ENCODE measurements at regions not wholly inside any gene's neighbourhood (a gene's known extent, or its start where the extent isn't known, plus 50 kb on each side); places are given as distances from the start of the nearest gene placed in this dataset.

- no peak for DNase-seq (ENCODE audit: low read depth)
These were observed 592.7 kb downstream of the TNS3 start for GRCh38 chr7:46989247-46989646.

- DNase-seq (ENCODE audit: low read depth), result no peak
These were observed 599.0 kb downstream of the TNS3 start for GRCh38 chr7:46982928-46983327.

GRCh38 chr7:46979439-46979838, 602.5 kb downstream of the TNS3 start:
- no peak for DNase-seq (ENCODE audit: low read depth)

GRCh38 chr7:46975493-46975892, 606.4 kb downstream of the TNS3 start:
- DNase-seq (ENCODE audit: low read depth), result no peak

- DNase-seq (ENCODE audit: low read depth), result no peak
These were observed 609.7 kb downstream of the TNS3 start for GRCh38 chr7:46972205-46972604.

- DNase-seq (ENCODE audit: low read depth), result no peak
These were observed 611.4 kb downstream of the TNS3 start for GRCh38 chr7:46970476-46970875.

- DNase-seq (ENCODE audit: low read depth), result no peak
These were observed 611.8 kb downstream of the TNS3 start for GRCh38 chr7:46970131-46970430.

- DNase-seq (ENCODE audit: low read depth), result no peak
These were observed 612.4 kb downstream of the TNS3 start for GRCh38 chr7:46969303-46970130.

GRCh38 chr7:46968003-46968402, 613.9 kb downstream of the TNS3 start:
- DNase-seq (ENCODE audit: low read depth), result no peak

GRCh38 chr7:46963719-46964118, 618.2 kb downstream of the TNS3 start:
- DNase-seq (ENCODE audit: low read depth), result no peak

- no peak for DNase-seq (ENCODE audit: low read depth)
These were observed 620.9 kb downstream of the TNS3 start for GRCh38 chr7:46960970-46961369.

- DNase-seq (ENCODE audit: low read depth), result no peak
These were observed 624.7 kb downstream of the TNS3 start for GRCh38 chr7:46957195-46957594.

GRCh38 chr7:46955531-46955930, 626.4 kb downstream of the TNS3 start:
- DNase-seq (ENCODE audit: low read depth), result no peak

- no peak for DNase-seq (ENCODE audit: low read depth)
These were observed 627.7 kb downstream of the TNS3 start for GRCh38 chr7:46954181-46954580.

GRCh38 chr7:46953008-46953407, 628.9 kb downstream of the TNS3 start:
- DNase-seq (ENCODE audit: low read depth), result no peak

- no peak for DNase-seq (ENCODE audit: low read depth)
These were observed 632.5 kb downstream of the TNS3 start for GRCh38 chr7:46949270-46949931.

GRCh38 chr7:46948716-46949115, 633.2 kb downstream of the TNS3 start:
- DNase-seq (ENCODE audit: low read depth), result no peak

- no peak for DNase-seq (ENCODE audit: low read depth)
These were observed 636.6 kb downstream of the TNS3 start for GRCh38 chr7:46945328-46945727.

- DNase-seq (ENCODE audit: low read depth), result no peak
These were observed 637.9 kb downstream of the TNS3 start for GRCh38 chr7:46943996-46944395.

GRCh38 chr7:46942574-46942973, 639.3 kb downstream of the TNS3 start:
- no peak for DNase-seq (ENCODE audit: low read depth)

- no peak for DNase-seq (ENCODE audit: low read depth)
These were observed 641.7 kb downstream of the TNS3 start for GRCh38 chr7:46940178-46940577.

GRCh38 chr7:46939558-46939957, 642.4 kb downstream of the TNS3 start:
- no peak for DNase-seq (ENCODE audit: low read depth)

- DNase-seq (ENCODE audit: low read depth), result no peak
These were observed 642.8 kb downstream of the TNS3 start for GRCh38 chr7:46939089-46939488.

GRCh38 chr7:46937826-46938225, 644.1 kb downstream of the TNS3 start:
- no peak for DNase-seq (ENCODE audit: low read depth)

All from activated T-cell treated with anti-CD3 and anti-CD28 coated beads for 24 hours (primary cell).